Vagina (tissue), 2 donors: ENCODE measurements at regions not wholly inside any gene's neighbourhood (a gene's known extent, or its start where the extent isn't known, plus 50 kb on each side); places are given as distances from the start of the nearest gene placed in this dataset.

ENCODE experiments used
- DNase-seq, 2 donors: peaks; one replicate each; pipeline ENCODE4 v3.0.0-alpha.2; 2017; ENCODE audit errors: extremely low spot score in 2 of 2
- H3K27ac ChIP-seq: fragments of 200-600 bp; sonication (generic); one replicate; pipeline ENCODE4 v1.5.1; 2019
- H3K27me3 ChIP-seq: fragments of 200-600 bp; sonication (generic); one replicate; pipeline ENCODE4 v1.5.1; 2019
- H3K36me3 ChIP-seq, 2 donors: fragments of 200-600 bp; sonication (generic); one replicate each; pipeline ENCODE4 v1.5.1; 2017 to 2019
- H3K4me1 ChIP-seq: fragments of 200-600 bp; sonication (generic); one replicate; pipeline ENCODE4 v1.5.1; 2019
- H3K4me3 ChIP-seq, 2 donors: fragments of 200-600 bp; sonication (generic); 1 replicate in 1 of 2; 2 replicates in 1 of 2; pipeline ENCODE4 v1.5.1; 2016 to 2019
- H3K9me3 ChIP-seq: fragments of 200-600 bp; sonication (generic); one replicate; pipeline ENCODE4 v1.5.1; 2019
- POLR2A ChIP-seq, 2 donors: fragments of 450-650 bp; IDR thresholded peaks; one replicate each; pipeline ENCODE4 v1.6.1; 2017; ENCODE audit warnings: antibody characterized with exemption in 2 of 2, mild to moderate bottlenecking in 2 of 2, moderate library complexity in 2 of 2
- POLR2AphosphoS5 ChIP-seq, 2 donors: sonication (generic); formaldehyde crosslinking; IDR thresholded peaks; one replicate each; pipeline ENCODE4 v1.9.0; 2017; ENCODE audit warnings: antibody characterized with exemption in 2 of 2, mild to moderate bottlenecking in 2 of 2, low read depth in 1 of 2; ENCODE audit not compliant: insufficient read depth in 1 of 2
- intact Hi-C: fragments of 100-400 bp; cut with DNase I; formaldehyde crosslinking; loops from one replicate; pipeline ENCODE4 v1.15.1; 2023
- TF ChIP-seq, protein P1 (sequence below), 3 experiments: fragments of 450-650 bp in 2 of 3; fragments of 200-600 bp in 1 of 3; sonication (generic) in 1 of 3; IDR thresholded peaks; one replicate each; pipeline ENCODE4 v1.5.1; 2017 to 2019; ENCODE audit warnings: antibody characterized with exemption in 3 of 3, mild to moderate bottlenecking in 2 of 3, moderate library complexity in 2 of 3

DNA sequence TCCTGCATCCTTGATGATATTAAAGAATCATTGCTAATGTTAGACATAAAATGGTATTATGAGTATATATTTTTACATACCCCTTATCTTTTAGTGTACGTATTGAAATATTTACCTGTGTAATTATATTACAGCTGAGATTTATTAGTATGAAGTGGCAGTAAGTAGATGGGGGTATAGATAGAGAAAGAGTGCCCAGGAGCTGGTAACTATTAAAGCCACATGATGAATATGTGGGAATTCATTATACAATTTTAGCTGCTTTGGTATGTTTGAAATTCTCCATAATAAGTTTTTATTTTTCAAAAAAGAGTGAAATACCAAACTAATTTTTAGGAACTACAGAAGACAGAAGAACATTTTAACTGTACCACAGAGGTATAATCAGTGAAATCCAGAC lies 339.0 kb downstream of the PLPP3 start:
- Histone ChIP-seq H3K27me3 (no peaks in the 10 kb centered on the region), H3K4me1 (no peaks in the 10 kb centered on the region), H3K9me3 (no peaks in the 10 kb centered on the region), H3K4me3 (no peak overlapping the region), H3K36me3 (no peaks in the 10 kb centered on the region), H3K27ac (no peak overlapping the region)
- DNase-seq: no peak
- TF ChIP-seq POLR2A (IDR thresholded peaks at IDR 0.05) (no peak), POLR2AphosphoS5 (IDR thresholded peaks at IDR 0.05; ENCODE audit: insufficient read depth in 1 of 2, low read depth in 1 of 2) (no peak)
- TF ChIP-seq, protein P1, sequence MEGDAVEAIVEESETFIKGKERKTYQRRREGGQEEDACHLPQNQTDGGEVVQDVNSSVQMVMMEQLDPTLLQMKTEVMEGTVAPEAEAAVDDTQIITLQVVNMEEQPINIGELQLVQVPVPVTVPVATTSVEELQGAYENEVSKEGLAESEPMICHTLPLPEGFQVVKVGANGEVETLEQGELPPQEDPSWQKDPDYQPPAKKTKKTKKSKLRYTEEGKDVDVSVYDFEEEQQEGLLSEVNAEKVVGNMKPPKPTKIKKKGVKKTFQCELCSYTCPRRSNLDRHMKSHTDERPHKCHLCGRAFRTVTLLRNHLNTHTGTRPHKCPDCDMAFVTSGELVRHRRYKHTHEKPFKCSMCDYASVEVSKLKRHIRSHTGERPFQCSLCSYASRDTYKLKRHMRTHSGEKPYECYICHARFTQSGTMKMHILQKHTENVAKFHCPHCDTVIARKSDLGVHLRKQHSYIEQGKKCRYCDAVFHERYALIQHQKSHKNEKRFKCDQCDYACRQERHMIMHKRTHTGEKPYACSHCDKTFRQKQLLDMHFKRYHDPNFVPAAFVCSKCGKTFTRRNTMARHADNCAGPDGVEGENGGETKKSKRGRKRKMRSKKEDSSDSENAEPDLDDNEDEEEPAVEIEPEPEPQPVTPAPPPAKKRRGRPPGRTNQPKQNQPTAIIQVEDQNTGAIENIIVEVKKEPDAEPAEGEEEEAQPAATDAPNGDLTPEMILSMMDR (IDR thresholded peaks at IDR 0.05): no peak
- intact Hi-C loops: no loop called here

DNA sequence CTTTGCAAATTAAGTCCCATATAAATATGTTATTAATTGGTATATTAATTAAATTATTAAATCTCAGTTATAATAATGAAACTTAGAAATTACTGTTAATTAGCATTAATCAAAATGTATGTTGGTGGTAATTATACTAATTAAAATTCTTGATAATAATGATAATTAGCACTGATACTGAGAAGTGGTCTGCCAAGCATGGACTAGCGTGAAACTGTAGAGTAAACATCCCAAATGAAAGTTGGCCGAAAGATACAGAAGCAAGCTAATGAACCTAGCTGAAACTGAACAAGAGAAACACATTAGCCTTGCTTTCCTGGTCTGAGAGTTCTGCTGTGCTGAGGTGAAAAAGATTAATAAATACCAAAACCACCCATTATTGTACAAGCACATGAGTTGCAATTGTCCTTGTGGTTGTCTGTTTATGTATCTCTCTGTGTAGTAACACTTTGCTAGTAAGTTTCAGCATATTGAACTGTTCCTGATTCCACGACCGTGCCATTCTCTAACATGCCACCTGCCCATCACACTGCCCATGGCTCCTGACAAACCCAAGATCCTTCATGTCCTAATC lies 341.8 kb downstream of the PLPP3 start:
- no peaks in the 10 kb centered on the region for H3K4me1 ChIP-seq
- no peak overlapping the region for H3K4me3 ChIP-seq
- H3K36me3 ChIP-seq: no peaks in the 10 kb centered on the region
- intact Hi-C loops: no loop called here
- DNase-seq: no peak
- H3K9me3 ChIP-seq: no peaks in the 10 kb centered on the region
- TF ChIP-seq POLR2AphosphoS5 (IDR thresholded peaks at IDR 0.05; ENCODE audit: insufficient read depth in 1 of 2, low read depth in 1 of 2) (no peak), POLR2A (IDR thresholded peaks at IDR 0.05) (no peak)
- TF ChIP-seq, protein P1 (IDR thresholded peaks at IDR 0.05): no peak
- no peak overlapping the region for H3K27ac ChIP-seq
- no peaks in the 10 kb centered on the region for H3K27me3 ChIP-seq

DNA sequence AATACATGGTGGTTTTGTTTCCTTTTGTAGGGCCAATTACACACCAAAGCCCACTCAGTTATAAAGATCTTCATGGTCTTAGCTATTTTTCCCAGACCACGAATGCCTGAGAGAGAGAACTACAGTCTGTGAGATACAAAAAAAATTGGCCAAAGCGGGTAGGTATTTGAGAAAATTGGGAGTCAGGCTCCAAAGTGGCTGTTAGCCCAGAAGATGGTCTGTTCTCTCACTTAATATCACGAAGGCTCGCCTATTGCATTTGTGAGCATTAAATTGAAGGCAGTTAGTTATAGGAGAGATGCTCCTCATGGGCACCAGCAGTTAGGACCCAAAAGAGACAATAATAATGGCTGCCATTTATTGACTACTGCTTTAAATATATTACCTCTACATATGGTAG lies 342.7 kb downstream of the PLPP3 start:
- DNase-seq: no peak
- intact Hi-C loops: no loop called here
- Histone ChIP-seq H3K4me3 (no peak overlapping the region), H3K9me3 (no peaks in the 10 kb centered on the region), H3K36me3 (no peaks in the 10 kb centered on the region), H3K27ac (no peak overlapping the region), H3K4me1 (no peaks in the 10 kb centered on the region), H3K27me3 (no peaks in the 10 kb centered on the region)
- no peak for TF ChIP-seq POLR2A (IDR thresholded peaks at IDR 0.05)
- TF ChIP-seq POLR2AphosphoS5 (IDR thresholded peaks at IDR 0.05; ENCODE audit: insufficient read depth in 1 of 2, low read depth in 1 of 2): no peak
- TF ChIP-seq, protein P1 (IDR thresholded peaks at IDR 0.05): no peak

DNA sequence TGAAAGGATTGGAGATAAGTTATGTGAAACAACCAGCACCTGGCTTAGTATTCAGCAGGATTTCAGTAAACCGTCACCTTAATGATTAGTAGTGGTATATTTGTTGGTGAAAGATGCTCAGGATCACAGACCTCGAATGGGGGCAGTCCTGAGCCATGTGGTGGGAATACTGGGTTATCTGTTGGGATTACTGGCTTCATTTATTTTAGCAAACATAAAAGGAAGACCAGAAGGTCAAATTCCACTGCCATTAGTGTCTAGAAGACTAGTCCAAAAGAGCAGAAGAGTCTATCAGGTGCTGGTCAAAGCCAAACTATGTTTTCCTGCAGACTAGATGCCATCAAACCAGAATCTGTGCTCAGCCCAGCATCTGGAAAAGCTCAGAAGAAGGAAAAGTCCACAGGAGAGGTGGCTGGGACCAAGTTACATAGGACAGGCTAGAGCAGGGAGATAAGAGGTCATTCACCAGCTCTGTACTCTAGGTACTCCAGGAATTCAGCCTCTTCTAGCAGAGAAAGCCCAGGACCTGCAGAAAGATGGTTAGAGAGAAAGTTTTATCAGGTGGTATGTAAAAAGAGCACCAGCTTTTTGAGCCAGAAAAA lies 343.4 kb downstream of the PLPP3 start:
- Histone ChIP-seq H3K27me3 (no peaks in the 10 kb centered on the region), H3K4me1 (no peaks in the 10 kb centered on the region), H3K4me3 (no peak overlapping the region), H3K27ac (no peak overlapping the region), H3K9me3 (no peaks in the 10 kb centered on the region), H3K36me3 (no peaks in the 10 kb centered on the region)
- intact Hi-C loops: no loop called here
- TF ChIP-seq, protein P1 (IDR thresholded peaks at IDR 0.05): no peak
- TF ChIP-seq POLR2A (IDR thresholded peaks at IDR 0.05) (no peak), POLR2AphosphoS5 (IDR thresholded peaks at IDR 0.05; ENCODE audit: insufficient read depth in 1 of 2, low read depth in 1 of 2) (no peak)
- no peak for DNase-seq

DNA sequence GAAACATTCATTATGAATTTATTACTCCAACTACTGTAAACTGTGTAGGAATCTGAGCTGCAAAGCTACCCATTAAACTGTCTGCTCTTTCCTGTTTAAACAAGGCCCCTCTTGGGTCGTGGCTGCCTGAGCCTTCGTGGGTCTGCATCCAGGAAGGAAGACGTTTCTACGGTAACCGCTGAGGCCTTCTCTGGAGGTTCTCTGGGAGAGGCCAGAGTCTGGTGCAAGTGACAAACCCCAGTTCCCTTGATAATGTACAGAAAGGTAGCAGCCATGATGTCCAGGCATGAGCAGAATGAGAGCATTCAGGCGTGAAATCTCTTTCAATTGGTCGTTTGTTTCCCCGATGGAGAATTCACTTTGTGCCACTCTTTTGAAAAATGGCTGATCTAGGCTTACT lies 350.2 kb downstream of the PLPP3 start:
- TF ChIP-seq, protein P1 (IDR thresholded peaks at IDR 0.05): no peak
- TF ChIP-seq POLR2AphosphoS5 (IDR thresholded peaks at IDR 0.05; ENCODE audit: insufficient read depth in 1 of 2, low read depth in 1 of 2) (no peak), POLR2A (IDR thresholded peaks at IDR 0.05) (no peak)
- DNase-seq: no peak
- intact Hi-C loops: no loop called here
- no peaks in the 10 kb centered on the region for H3K27me3 ChIP-seq
- H3K36me3 ChIP-seq: no peaks in the 10 kb centered on the region
- no peak overlapping the region for H3K27ac ChIP-seq
- no peaks in the 10 kb centered on the region for H3K4me1 ChIP-seq
- no peak overlapping the region for H3K4me3 ChIP-seq
- H3K9me3 ChIP-seq: no peaks in the 10 kb centered on the region
